Naive thymus-derived CD4-positive, alpha-beta T cell (primary cell): ENCODE measurements at regions not wholly inside any gene's neighbourhood (a gene's known extent, or its start where the extent isn't known, plus 50 kb on each side); places are given as distances from the start of the nearest gene placed in this dataset.

Experiments used
- ATAC-seq: fragments of 150-1000 bp; cut with Tn5 transposase; 2 replicates; pipeline ENCODE4 v1.10.0; 2021; ENCODE audit warnings: mild to moderate bottlenecking, moderate library complexity
- CTCF ChIA-PET: fragments of 350-600 bp; sonication (Branson Sonifier 250); formaldehyde crosslinking; loops from one replicate; lab custom pipeline; 2021; ENCODE audit warnings: antibody characterized with exemption; lab: Charles Lee
- POLR2A ChIA-PET: fragments of 350-600 bp; sonication (Branson Sonifier 250); formaldehyde crosslinking; loops from one replicate; lab custom pipeline; 2021; ENCODE audit warnings: antibody characterized with exemption, inconsistent platforms; lab: Charles Lee
- DNase-seq, 9 donors: peaks; one replicate each; pipeline versions ENCODE4 v3.0.0 to v3.0.0-alpha.2; 2020 to 2022; ENCODE audit warnings: mixed read lengths in 1 of 9
- H3K27ac ChIP-seq: one replicate; pipeline ENCODE4 v1.7.0; 2013; ENCODE audit warnings: mild to moderate bottlenecking, low read depth, low read length, moderate library complexity
- H3K27me3 ChIP-seq, 2 donors: one replicate each; pipeline ENCODE4 v1.7.0; 2013; ENCODE audit warnings: low read length in 2 of 2, mild to moderate bottlenecking in 2 of 2, moderate library complexity in 2 of 2; ENCODE audit not compliant: control insufficient read depth in 2 of 2, insufficient read depth in 2 of 2
- H3K36me3 ChIP-seq, 3 experiments: 1 replicate in 2 of 3; 2 replicates in 1 of 3; pipeline ENCODE4 v1.7.0; 2013; ENCODE audit warnings: low read length in 3 of 3, mild to moderate bottlenecking in 3 of 3, moderate library complexity in 1 of 3; ENCODE audit not compliant: insufficient read depth in 3 of 3, control insufficient read depth in 2 of 3
- H3K4me1 ChIP-seq, 2 donors: one replicate each; pipeline ENCODE4 v1.7.0; 2013; ENCODE audit warnings: low read length in 2 of 2, mild to moderate bottlenecking in 2 of 2, moderate library complexity in 1 of 2; ENCODE audit not compliant: control insufficient read depth in 2 of 2, insufficient read depth in 2 of 2
- H3K4me3 ChIP-seq: 2 replicates; pipeline ENCODE4 v1.7.0; 2013; ENCODE audit warnings: mild to moderate bottlenecking, low read length
- H3K9me3 ChIP-seq, 3 experiments: 1 replicate in 2 of 3; 2 replicates in 1 of 3; pipeline ENCODE4 v1.7.0; 2013; ENCODE audit warnings: low read length in 3 of 3; ENCODE audit not compliant: control insufficient read depth in 2 of 3
- H3K27ac Mint-ChIP-seq, 9 donors: one replicate each; pipeline ENCODE4 v1.8.0; 2020 to 2022; ENCODE audit warnings: mixed read lengths in 9 of 9, mild to moderate bottlenecking in 8 of 9, moderate library complexity in 5 of 9, inconsistent platforms in 2 of 9
- H3K27me3 Mint-ChIP-seq, 5 donors: one replicate each; pipeline ENCODE4 v1.8.0; 2021 to 2022; ENCODE audit warnings: mixed read lengths in 5 of 5, mild to moderate bottlenecking in 1 of 5
- H3K36me3 Mint-ChIP-seq, 5 donors: one replicate each; pipeline ENCODE4 v1.8.0; 2020 to 2022; ENCODE audit warnings: mixed read lengths in 5 of 5, mild to moderate bottlenecking in 3 of 5, inconsistent platforms in 1 of 5
- H3K4me1 Mint-ChIP-seq, 7 donors: one replicate each; pipeline ENCODE4 v1.8.0; 2020 to 2022; ENCODE audit warnings: mixed read lengths in 7 of 7, mild to moderate bottlenecking in 3 of 7, inconsistent platforms in 1 of 7
- H3K4me3 Mint-ChIP-seq, 10 donors: one replicate each; pipeline ENCODE4 v1.8.0; 2020 to 2022; ENCODE audit warnings: mild to moderate bottlenecking in 10 of 10, mixed read lengths in 10 of 10, moderate library complexity in 6 of 10, inconsistent platforms in 2 of 10
- H3K9me3 Mint-ChIP-seq, 11 donors: one replicate each; pipeline ENCODE4 v1.8.0; 2020 to 2022; ENCODE audit warnings: mixed read lengths in 11 of 11, mild to moderate bottlenecking in 4 of 11, inconsistent platforms in 1 of 11, moderate library complexity in 1 of 11
- intact Hi-C, 2 donors: fragments of 100-400 bp; cut with micrococcal nuclease; formaldehyde crosslinking; loops; one replicate each; pipeline ENCODE4 v1.15.1; 2023

GRCh38 chr5:143474616-143475015, 71.1 kb upstream of the NR3C1 start:
- Histone ChIP-seq H3K36me3 (no peaks in the 10 kb centered on the region), H3K27ac (no peak overlapping the region), H3K4me1 (no peaks in the 10 kb centered on the region), H3K4me3 (no peak overlapping the region), H3K9me3 (no peaks in the 10 kb centered on the region), H3K27me3 (no peaks in the 10 kb centered on the region)
- Mint-ChIP-seq H3K36me3 (no peaks in the 10 kb centered on the region), H3K27ac (no peak overlapping the region), H3K27me3 (peaks cover 0 to 6% (median 0%) of the 10 kb centered on the region in 5 donors), H3K9me3 (no peaks in the 10 kb centered on the region), H3K4me1 (no peaks in the 10 kb centered on the region), H3K4me3 (no peak overlapping the region)
- intact Hi-C loops = no loop called here
- ATAC-seq (no peak), DNase-seq (no peak)
- POLR2A ChIA-PET = no interaction called here
- CTCF ChIA-PET = no interaction called here

DNA sequence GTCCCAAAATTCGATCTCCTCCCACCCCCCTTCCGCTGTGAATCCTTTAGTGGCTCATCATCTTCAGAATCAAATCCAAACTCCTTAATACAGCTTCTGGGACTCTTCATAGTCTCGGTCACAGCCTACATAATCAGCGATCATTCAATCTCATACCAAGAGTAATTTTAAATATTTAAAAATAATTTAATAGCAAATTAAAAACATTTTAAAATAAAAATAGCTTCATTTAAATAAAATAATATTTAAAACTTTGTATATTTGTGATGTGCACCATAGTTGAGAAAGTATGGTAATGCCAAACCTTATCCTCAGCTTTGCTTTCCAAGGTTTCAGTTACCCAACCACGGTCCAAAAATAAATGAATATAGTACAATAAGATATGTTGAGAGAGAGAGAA, 70.0 kb upstream of the NR3C1 start:
- H3K9me3 Mint-ChIP-seq = no peaks in the 10 kb centered on the region
- intact Hi-C loops = no loop called here
- DNase-seq (no peak), ATAC-seq (no peak)
- POLR2A ChIA-PET = no interaction called here
- Histone ChIP-seq H3K4me1 (no peaks in the 10 kb centered on the region), H3K36me3 (no peaks in the 10 kb centered on the region), H3K27me3 (no peaks in the 10 kb centered on the region), H3K4me3 (no peak overlapping the region), H3K27ac (no peak overlapping the region), H3K9me3 (no peaks in the 10 kb centered on the region)
- no peak overlapping the region for H3K4me3 Mint-ChIP-seq
- no peaks in the 10 kb centered on the region for H3K36me3 Mint-ChIP-seq
- H3K27ac Mint-ChIP-seq = no peak overlapping the region
- CTCF ChIA-PET = no interaction called here
- H3K27me3 Mint-ChIP-seq = peaks cover 0 to 6% (median 2%) of the 10 kb centered on the region in 5 donors
- H3K4me1 Mint-ChIP-seq = no peaks in the 10 kb centered on the region

- H3K27ac ChIP-seq = no peak overlapping the region
- H3K27ac Mint-ChIP-seq = no peak overlapping the region
- intact Hi-C loops = no loop called here
- no peaks in the 10 kb centered on the region for H3K4me1 Mint-ChIP-seq
- no peaks in the 10 kb centered on the region for H3K36me3 ChIP-seq
- no peak overlapping the region for H3K4me3 ChIP-seq
- ChIA-PET CTCF (no interaction called here), POLR2A (interaction anchor here (0.7 kb wide), 1 partner anchor 68 kb away, joined by 3 read pairs; no protein-coding TSS in a partner anchor)
- DNase-seq (no peak), ATAC-seq (no peak)
- no peaks in the 10 kb centered on the region for H3K36me3 Mint-ChIP-seq
- no peaks in the 10 kb centered on the region for H3K9me3 Mint-ChIP-seq
- no peaks in the 10 kb centered on the region for H3K4me1 ChIP-seq
- no peak overlapping the region for H3K4me3 Mint-ChIP-seq
- H3K9me3 ChIP-seq = no peaks in the 10 kb centered on the region
- no peaks in the 10 kb centered on the region for H3K27me3 ChIP-seq
- peaks cover 0 to 7% (median 6%) of the 10 kb centered on the region in 5 donors for H3K27me3 Mint-ChIP-seq
Measured at GRCh38 chr5:143472576-143472975, 69.1 kb upstream of the NR3C1 start.

- Histone ChIP-seq H3K27me3 (no peaks in the 10 kb centered on the region), H3K27ac (no peak overlapping the region), H3K9me3 (no peaks in the 10 kb centered on the region), H3K36me3 (no peaks in the 10 kb centered on the region), H3K4me1 (no peaks in the 10 kb centered on the region), H3K4me3 (no peak overlapping the region)
- no peaks in the 10 kb centered on the region for H3K36me3 Mint-ChIP-seq
- intact Hi-C loops = no loop called here
- DNase-seq (no peak), ATAC-seq (no peak)
- no peak overlapping the region for H3K4me3 Mint-ChIP-seq
- ChIA-PET CTCF (no interaction called here), POLR2A (interaction anchor here (0.7 kb wide), 1 partner anchor 67 kb away, joined by 3 read pairs; no protein-coding TSS in a partner anchor)
- peaks cover 0 to 7% (median 6%) of the 10 kb centered on the region in 5 donors for H3K27me3 Mint-ChIP-seq
- H3K9me3 Mint-ChIP-seq = no peaks in the 10 kb centered on the region
- H3K4me1 Mint-ChIP-seq = no peaks in the 10 kb centered on the region
- no peak overlapping the region for H3K27ac Mint-ChIP-seq
Measured at GRCh38 chr5:143471666-143472464, 68.4 kb upstream of the NR3C1 start.

- DNase-seq = no peak
- H3K9me3 Mint-ChIP-seq = no peaks in the 10 kb centered on the region
- H3K9me3 ChIP-seq = no peaks in the 10 kb centered on the region
- no peaks in the 10 kb centered on the region for H3K27me3 ChIP-seq
- CTCF ChIA-PET = no interaction called here
- H3K36me3 Mint-ChIP-seq = no peaks in the 10 kb centered on the region
- no peak overlapping the region for H3K27ac Mint-ChIP-seq
- H3K4me1 ChIP-seq = no peaks in the 10 kb centered on the region
- no peak overlapping the region for H3K4me3 ChIP-seq
- H3K27ac ChIP-seq = no peak overlapping the region
- H3K4me3 Mint-ChIP-seq = no peak overlapping the region
- peaks cover 0 to 7% (median 6%) of the 10 kb centered on the region in 5 donors for H3K27me3 Mint-ChIP-seq
- POLR2A ChIA-PET = no interaction called here
- no peak for ATAC-seq
- no peaks in the 10 kb centered on the region for H3K36me3 ChIP-seq
- intact Hi-C loops = no loop called here
- H3K4me1 Mint-ChIP-seq = no peaks in the 10 kb centered on the region
Measured at GRCh38 chr5:143471041-143471509, 67.6 kb upstream of the NR3C1 start.

- Histone ChIP-seq H3K4me3 (no peak overlapping the region), H3K4me1 (no peaks in the 10 kb centered on the region), H3K27ac (no peak overlapping the region), H3K36me3 (no peaks in the 10 kb centered on the region), H3K9me3 (no peaks in the 10 kb centered on the region), H3K27me3 (no peaks in the 10 kb centered on the region)
- no peak for ATAC-seq
- Mint-ChIP-seq H3K4me3 (no peak overlapping the region), H3K27ac (no peak overlapping the region), H3K9me3 (no peaks in the 10 kb centered on the region), H3K36me3 (peaks cover 0 to 4% (median 0%) of the 10 kb centered on the region in 5 donors), H3K4me1 (no peaks in the 10 kb centered on the region), H3K27me3 (peaks cover 0 to 7% (median 6%) of the 10 kb centered on the region in 5 donors)
- no peak for DNase-seq
- ChIA-PET POLR2A (no interaction called here), CTCF (no interaction called here)
- intact Hi-C loops = no loop called here
Measured at GRCh38 chr5:143470120-143470519, 66.6 kb upstream of the NR3C1 start.

GRCh38 chr5:143469125-143469524, 65.6 kb upstream of the NR3C1 start:
- CTCF ChIA-PET = no interaction called here
- no peaks in the 10 kb centered on the region for H3K27me3 ChIP-seq
- H3K4me1 ChIP-seq = no peaks in the 10 kb centered on the region
- no peaks in the 10 kb centered on the region for H3K36me3 ChIP-seq
- DNase-seq (no peak), ATAC-seq (no peak)
- H3K27ac ChIP-seq = no peak overlapping the region
- POLR2A ChIA-PET = no interaction called here
- Mint-ChIP-seq H3K36me3 (peaks cover 0 to 4% (median 0%) of the 10 kb centered on the region in 5 donors), H3K4me3 (no peak overlapping the region), H3K27ac (no peak overlapping the region), H3K4me1 (no peaks in the 10 kb centered on the region), H3K27me3 (peaks cover 0 to 7% (median 6%) of the 10 kb centered on the region in 5 donors), H3K9me3 (no peaks in the 10 kb centered on the region)
- no peaks in the 10 kb centered on the region for H3K9me3 ChIP-seq
- intact Hi-C loops = no loop called here
- H3K4me3 ChIP-seq = no peak overlapping the region
